ENCODE measurements at regions not wholly inside any gene's neighbourhood (a gene's known extent, or its start where the extent isn't known, plus 50 kb on each side); places are given as distances from the start of the nearest gene placed in this dataset.

DNA sequence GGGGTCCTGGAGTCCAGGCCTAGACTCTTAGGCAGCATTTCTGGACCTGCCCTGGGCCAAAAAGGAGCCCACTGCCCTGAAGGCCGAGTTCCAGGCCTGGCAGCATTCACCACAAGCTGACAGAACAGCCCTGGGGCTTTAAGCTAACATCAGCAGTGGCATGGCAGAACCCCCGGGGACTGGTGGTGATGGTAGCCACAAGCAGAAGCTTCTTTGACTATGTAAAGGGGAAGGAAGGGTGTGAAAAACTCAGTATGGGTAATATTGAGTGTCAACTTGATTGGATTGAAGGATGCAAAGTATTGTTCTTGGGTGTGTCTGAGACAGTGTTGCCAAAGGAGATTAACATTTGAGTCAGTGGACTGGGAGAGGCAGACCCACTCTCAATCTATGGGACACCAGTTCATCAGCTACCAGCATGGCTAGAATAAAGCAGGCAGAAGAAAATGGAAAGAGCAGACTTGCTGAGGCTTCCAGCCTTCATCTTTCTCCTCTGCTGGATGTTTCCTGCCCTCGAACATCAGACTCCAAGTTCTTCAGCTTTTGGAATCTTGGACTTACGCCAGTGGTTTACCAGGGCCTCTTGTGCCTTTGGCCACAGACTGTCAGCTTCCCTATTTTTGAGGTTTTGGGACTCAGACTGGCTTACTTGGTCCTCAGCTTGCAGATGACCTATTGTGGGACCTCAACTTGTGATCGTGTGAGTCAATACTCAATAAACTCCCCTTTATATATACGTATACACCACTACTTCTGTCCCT is 661.0 kb upstream of the C9orf72 start:
- no peak for DNase-seq

DNA sequence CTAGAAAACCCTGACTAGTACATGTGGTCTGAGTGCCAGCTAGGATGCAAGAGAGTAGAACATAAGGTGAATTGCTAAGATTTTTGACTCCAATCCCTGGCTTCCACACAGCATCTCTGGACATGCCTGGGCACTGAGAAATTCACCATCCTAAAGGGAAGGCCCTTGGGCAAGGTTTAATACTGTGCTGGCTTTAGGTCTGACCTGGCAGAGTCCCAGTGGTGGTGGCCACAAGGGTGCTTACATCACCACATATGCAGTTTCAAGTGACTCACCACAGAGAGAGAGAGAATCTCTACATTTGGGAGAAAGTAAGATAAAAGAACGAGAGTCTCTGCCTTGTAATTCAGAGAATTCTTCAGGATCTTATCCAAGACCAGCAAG is 661.6 kb upstream of the C9orf72 start:
- DNase-seq = no peak

GRCh38 chr9:28249424-28249823 is 676.1 kb upstream of the C9orf72 start:
- no peak for DNase-seq

GRCh38 chr9:28255174-28255573 is 681.9 kb upstream of the C9orf72 start:
- DNase-seq = no peak

DNA sequence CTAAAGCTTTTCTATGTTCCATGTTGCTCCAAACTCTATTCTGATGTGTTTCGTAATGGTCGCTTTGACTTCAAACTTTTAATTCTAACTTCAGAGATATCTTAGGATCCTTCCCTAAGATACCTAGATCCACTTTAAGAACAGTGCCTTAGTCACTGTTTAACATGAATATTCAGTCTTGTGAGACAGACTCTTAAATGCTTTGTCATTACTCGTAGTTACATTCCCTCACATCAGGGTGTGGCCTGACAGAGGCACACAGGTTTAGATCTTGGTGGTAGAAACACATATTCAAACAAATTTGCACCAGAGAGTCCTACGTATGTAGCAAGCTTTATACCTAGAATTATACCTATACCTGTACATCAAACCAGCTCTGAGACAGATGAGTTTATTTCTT is 687.0 kb upstream of the C9orf72 start:
- DNase-seq = no peak

GRCh38 chr9:28264368-28264767 is 691.1 kb upstream of the C9orf72 start:
- no peak for DNase-seq

- no peak for DNase-seq
Observed at GRCh38 chr9:28267351-28267750, 694.1 kb upstream of the C9orf72 start.

DNA sequence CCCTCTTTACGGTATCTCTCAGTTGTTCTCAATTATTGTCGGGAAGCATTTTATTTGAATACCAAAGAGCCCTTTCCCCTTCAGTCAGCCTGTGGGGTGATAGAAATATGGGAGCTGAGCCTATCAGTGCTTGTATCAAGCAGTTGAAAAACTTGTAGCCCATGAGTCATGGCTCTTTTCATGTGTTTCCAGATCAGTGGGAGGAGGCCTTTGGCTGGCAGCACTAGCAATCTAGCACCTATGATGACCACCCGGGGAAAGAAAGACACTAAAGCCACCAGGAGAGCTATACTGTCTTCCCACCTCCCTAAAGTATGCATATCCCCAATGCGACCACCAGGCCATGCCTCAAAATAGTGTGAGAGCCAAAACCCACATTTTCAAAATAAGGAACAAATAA is 696.9 kb upstream of the C9orf72 start:
- no peak for DNase-seq

GRCh38 chr9:28272127-28272526 is 698.8 kb upstream of the C9orf72 start:
- DNase-seq = no peak

- DNase-seq = no peak
Observed at GRCh38 chr9:28287455-28287854, 714.2 kb upstream of the C9orf72 start.

- DNase-seq = no peak
Observed at GRCh38 chr9:28289746-28290145, 716.5 kb upstream of the C9orf72 start.

- DNase-seq = no peak
Observed at GRCh38 chr9:28293369-28294090, 720.2 kb upstream of the C9orf72 start.

GRCh38 chr9:28301281-28301680 is 728.0 kb upstream of the C9orf72 start:
- DNase-seq = no peak

GRCh38 chr9:28317745-28318144 is 744.5 kb upstream of the C9orf72 start:
- no peak for DNase-seq

DNA sequence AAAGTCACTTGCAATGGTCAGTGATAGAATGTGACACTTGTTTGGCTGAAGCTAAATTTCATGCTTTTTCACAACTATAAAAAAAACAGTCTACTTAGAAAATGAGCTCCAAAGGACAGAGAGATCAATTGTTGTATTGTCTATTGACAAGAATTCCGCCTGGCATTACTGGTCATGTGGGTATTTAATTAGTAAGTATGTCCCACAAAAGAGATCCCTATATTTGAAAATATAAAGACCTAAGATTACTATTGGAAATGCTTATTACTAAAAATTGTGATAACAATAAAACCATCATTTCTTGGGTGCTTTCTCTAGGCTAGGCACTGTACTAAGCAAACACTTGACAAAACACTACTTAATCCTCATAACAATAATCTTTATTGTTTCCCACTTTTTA is 745.2 kb upstream of the C9orf72 start:
- no peak for DNase-seq

DNA sequence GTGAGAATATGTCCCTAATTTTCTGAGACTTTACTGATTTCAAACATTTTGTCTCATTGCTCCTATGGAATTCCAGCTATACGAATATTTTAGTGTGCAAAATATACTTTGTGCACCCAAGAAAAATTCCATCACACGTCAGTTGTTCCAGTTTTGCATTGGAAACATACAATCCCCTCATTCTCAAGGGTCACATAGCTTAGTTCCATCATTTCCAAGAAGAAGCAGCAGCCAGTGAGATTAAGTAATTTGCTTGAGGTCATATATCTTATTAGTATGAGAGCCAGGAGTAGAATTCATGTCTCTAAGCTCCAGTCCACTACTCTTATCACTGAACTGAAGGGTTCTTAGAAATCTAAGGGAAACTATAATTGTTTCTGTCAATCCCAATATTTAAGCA is 746.7 kb upstream of the C9orf72 start:
- DNase-seq = no peak

DNA sequence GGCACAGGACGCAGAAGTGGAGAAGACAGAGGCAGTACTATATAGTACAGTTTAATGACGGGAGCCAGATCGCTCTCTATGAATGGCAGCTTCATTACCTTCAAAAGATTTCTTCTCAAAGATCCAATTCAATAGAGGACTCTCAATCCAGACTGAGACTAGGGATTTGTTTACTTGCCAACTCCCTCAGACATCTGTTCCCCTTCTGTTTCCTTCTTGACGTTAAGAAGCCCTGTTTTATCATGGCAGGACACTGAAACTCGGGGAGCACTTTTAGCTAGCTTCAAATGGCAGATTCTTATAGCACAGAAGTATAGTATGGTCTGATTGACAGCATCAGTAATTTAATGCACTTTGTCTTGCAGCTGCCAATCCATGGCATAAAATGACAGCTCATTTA is 747.3 kb upstream of the C9orf72 start:
- DNase-seq = no peak

- no peak for DNase-seq
Observed at GRCh38 chr9:28329323-28329722, 756.0 kb upstream of the C9orf72 start.

- DNase-seq = no peak
Observed at GRCh38 chr9:28332648-28333047, 759.4 kb upstream of the C9orf72 start.

- DNase-seq = no peak
Observed at GRCh38 chr9:28341913-28342312, 768.6 kb upstream of the C9orf72 start.

DNA sequence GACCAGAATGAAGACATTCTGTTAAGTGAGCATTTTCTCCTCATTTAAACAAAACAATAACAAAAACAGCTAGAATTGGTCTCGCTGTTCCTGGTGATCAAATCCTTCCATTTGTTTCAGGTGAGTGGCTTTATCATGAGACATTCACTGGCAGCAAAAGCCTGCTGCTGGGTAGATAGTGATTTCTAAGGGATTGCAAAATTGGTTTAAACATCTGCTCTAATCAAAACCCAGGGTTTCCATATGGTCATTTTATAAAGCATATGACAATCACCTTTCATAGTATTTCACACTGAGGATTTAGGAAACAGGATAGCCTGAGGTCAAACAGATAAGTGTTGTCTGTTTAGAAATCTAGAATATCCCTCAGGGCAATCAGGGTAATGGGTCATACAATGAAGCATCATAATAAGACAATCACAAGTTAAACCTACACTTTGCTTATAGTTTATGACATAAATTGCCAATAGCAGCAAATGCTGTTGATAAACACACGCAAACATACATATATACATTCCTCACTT is 769.6 kb upstream of the C9orf72 start:
- DNase-seq = no peak

DNA sequence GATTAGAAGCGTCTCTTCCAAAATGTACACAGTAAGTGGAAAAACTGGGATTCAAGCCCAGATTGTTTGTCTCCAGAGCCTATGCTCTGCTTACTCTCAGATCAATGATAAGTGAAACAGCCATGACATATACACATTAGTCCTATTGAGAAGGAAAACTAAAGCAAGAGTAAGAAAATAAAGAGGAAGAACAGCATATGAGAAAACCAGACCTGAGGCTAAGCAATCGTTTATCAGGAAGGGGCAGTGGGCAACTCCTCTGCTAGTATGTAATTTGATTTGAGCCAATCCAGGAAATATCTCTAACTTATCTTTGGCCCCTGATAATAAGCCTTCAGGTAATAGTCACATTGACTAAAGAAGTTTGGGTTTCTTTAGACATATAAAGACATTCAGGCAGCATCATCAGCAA is 789.9 kb upstream of the C9orf72 start:
- no peak for DNase-seq

GRCh38 chr9:28365020-28365640 is 791.8 kb upstream of the C9orf72 start:
- DNase-seq = no peak

DNA sequence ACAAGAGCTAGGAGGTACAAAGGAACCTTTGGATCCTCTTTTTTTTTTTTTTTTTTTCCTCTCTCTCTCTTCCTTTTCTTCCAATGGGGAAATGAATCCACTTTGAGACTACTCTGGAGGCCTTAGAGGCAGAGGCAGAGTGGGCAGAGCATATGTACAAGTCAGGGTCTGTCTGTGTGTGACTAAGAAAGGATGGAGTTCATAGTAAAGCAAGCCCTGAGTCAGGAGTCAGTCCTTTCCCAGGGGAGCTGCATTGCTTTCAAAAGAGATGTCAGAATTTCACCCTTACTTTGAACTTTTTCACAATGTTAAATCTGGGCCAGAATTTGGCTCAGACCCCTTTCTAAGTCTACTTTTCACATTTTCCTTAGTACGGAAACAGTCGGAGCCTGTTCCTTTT is 792.4 kb upstream of the C9orf72 start:
- no peak for DNase-seq

Data from COR-L47 (cell line).